NCI-H748 (cell line): ENCODE measurements at regions not wholly inside any gene's neighbourhood (a gene's known extent, or its start where the extent isn't known, plus 50 kb on each side); places are given as distances from the start of the nearest gene placed in this dataset.

Experiments
- DNase-seq: peaks from one replicate; lab custom pipeline; 2025; ENCODE audit not compliant: unreplicated experiment; lab: John Stamatoyannopoulos, UW

DNA sequence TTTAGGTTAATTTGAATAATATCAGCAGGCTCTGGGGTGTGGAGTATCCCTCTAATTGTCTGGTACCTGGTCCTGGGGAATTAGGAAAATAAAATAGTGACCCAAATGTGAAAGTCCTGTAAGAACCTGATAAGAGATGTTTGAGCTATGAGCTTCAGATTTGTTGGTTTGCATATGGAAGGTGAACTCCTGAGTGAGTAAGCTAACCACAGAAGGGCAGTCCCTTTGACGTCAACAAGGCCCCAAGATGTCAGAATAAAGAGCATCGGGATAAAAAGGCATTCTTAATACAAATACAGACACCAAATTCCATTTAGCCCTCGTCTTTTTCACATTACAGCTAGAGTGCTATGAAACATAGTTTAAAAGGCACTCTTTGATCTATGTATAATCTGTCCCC is 1366.3 kb upstream of the TMEFF2 start:
- no peak for DNase-seq

GRCh38 chr2:193556766-193557470 is 1362.2 kb upstream of the TMEFF2 start:
- peak; percentile 16 for DNase-seq

DNA sequence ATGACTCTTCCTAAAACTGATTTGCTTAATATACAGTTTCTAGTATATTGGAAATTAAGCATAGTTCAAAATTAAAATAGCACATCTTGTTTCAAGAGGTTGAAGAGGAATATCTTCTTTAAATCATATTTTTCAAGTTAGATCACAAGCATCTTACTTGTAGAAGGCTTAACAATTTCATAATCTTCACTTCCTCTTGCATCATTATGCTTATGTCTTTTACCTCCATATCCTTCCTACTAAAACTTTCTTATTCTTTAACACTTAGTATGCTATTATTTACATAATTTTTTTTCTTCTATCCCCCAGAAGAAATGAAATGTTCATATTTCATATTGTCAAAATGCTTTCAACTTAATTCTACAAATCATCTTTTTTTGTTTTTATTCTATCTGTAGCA is 1354.9 kb upstream of the TMEFF2 start:
- no peak for DNase-seq

GRCh38 chr2:193542762-193543161 is 1348.0 kb upstream of the TMEFF2 start:
- peak; percentile 88 for DNase-seq

DNA sequence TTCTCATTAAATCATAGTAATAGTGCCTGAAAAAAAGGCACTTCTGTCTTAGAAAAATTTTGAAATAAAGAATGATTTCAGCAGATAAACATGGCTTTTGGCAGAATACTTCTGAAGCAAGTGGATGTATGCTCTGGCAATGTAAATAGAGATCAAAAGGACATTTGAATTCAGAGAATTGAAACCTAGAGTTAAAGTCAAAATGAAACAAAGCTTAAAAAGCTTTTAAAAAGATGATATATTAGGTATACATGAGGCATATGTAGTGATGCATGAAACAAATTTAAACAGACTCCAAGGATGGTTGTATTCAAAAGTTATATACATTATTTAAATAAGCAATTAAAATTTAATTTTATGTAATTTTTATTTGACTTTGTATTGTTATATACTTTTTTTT is 1344.5 kb upstream of the TMEFF2 start:
- no peak for DNase-seq

- no peak for DNase-seq
These were observed 1343.3 kb upstream of the TMEFF2 start for GRCh38 chr2:193538061-193538460.

DNA sequence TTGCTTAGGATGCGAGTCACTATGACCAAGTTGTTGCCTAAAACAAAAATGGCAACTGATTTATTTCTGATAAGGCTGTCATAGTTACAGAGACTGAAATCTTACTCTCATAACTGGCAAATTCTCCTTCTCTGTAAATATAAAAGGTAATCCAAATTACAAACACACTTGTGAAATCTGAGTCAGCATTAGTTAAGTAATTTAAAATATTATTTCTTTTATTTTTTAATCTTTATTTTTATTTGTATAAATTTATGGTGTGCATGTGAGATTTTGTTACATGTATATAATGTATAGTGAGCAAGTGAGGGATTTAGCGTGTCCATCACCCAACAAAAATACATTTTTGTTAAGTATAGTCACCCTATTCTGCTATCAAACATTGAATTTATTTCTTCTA is 1342.8 kb upstream of the TMEFF2 start:
- no peak for DNase-seq

GRCh38 chr2:193528458-193528857 is 1333.7 kb upstream of the TMEFF2 start:
- no peak for DNase-seq

- DNase-seq, result no peak
These were observed 1332.4 kb upstream of the TMEFF2 start for GRCh38 chr2:193527146-193527545.

- no peak for DNase-seq
These were observed 1328.9 kb upstream of the TMEFF2 start for GRCh38 chr2:193523662-193524061.

DNA sequence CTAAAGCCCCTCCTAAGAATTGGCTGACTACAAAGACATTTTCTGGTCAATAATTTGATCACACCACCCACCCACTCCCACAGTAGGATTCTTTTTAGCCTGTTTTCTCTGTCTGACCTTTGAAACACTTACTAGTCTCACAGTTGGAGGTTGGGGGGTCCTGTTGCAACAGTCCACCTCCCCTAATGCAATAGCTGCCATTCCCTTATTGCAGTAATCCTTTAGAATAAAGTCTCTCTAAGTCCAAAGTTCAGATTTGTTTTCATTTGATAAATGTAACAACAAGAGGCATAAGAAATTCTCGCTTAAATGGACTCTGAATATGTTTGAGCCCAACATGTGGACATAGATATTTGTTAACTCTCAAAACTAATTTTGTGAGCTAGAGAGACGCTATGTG is 1326.8 kb upstream of the TMEFF2 start:
- DNase-seq, result no peak

DNA sequence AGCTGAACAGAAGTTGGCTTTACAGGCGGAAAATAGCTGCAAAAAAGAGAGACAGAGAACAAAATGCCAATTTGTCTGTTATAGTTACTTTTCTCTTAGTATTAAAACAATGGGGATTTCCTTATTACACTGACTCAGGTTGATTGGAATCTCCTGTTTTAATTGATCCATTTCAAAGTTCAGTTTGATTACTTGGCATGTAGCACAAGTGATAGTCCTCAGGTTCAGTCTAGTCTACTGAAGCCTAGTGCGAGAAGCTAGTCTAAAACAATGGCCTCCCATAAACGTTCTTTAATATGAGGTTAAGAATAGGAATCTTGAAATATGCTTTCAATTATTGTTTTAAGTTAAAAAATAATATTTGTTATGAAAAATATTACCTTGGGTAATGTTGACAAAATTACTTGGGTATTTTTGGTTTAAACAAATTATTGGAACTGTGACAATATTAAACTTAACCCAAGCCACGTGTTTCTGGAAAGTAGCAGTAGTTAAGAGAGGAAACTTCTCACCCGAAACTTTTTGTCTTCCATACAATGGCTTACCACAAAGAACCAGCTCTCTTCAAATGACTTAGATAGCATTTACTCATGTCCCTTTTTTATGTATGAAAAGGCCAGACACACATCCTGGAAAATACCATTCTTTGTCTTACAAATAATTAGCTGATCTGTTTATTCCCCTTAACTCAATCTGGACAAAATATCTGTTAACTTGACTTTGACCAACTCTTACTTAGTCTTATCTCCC is 1326.2 kb upstream of the TMEFF2 start:
- DNase-seq, result no peak

GRCh38 chr2:193518041-193518817 is 1323.5 kb upstream of the TMEFF2 start:
- no peak for DNase-seq

DNA sequence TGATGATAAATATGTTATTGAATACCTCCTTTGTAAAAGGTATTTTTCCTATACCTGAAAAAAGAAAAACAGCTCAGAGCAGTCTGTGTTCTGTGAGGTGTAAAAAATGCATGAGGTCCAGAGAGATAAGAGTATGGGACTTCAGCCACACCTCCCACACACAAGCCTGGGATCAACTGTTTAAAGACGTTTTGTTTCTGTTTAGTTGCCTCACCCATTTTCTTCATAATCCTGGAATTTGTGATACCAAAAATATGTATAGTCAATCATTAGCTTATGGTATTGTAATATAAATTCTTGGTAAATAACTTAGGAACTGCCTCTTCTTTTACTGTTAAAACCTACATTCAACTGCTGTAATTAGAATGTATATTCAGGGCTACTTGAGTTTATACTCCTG is 1322.9 kb upstream of the TMEFF2 start:
- no peak for DNase-seq

- no peak for DNase-seq
These were observed 1311.3 kb upstream of the TMEFF2 start for GRCh38 chr2:193506035-193506434.

DNA sequence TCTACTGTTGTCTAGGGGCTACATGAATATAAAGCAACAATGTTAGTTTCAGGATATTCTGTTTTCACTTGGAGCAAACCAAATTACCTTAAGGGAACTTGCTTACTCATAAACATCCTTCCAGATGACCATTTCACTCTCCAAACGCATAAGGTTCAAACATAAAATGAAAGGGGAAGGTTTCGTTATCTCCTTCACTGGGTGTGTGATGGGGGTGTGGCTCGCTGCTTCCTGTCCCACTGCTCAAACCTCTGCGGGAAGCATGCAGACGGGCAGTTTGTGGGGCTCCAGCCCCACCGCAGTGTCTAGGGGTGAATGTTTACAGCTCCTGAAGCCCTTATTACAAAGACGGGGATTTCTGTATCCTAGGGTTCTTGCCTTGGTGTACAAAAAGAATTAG is 1310.9 kb upstream of the TMEFF2 start:
- DNase-seq, result no peak

DNA sequence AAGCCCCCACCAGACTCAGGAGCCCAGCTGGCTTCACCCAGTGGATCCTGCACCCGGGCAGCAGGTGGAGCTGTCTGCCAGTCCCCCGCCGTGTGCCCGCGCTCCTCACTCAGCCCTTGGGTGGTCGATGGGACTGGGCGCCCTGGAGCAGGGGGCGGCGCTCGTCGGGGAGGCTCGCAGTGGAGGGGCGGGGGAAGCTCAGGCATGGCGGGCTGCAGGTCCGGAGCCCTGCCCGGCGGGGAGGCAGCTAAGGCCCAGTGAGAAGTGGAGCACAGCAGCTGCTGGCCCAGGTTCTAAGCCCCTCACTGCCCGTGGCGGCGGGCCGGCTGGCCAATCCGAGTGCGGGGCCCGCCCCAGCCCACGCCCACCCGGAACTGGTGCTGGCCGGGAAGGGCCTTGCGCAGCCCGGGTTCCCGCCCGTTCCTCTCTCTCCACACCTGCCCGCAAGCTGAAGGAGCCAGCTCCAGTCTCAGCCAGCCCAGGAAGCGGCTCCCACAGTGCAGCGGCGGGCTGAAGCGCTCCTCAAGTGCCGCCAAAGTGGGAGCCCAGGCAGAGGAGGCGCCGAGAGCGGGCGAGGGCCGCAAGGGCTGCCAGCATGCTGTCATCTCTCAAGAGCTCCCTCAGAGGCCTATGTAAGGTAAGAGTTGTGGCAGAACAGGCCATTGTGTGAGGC is 1307.8 kb upstream of the TMEFF2 start:
- DNase-seq, result no peak

GRCh38 chr2:193496786-193497185 is 1302.1 kb upstream of the TMEFF2 start:
- DNase-seq, result no peak

DNA sequence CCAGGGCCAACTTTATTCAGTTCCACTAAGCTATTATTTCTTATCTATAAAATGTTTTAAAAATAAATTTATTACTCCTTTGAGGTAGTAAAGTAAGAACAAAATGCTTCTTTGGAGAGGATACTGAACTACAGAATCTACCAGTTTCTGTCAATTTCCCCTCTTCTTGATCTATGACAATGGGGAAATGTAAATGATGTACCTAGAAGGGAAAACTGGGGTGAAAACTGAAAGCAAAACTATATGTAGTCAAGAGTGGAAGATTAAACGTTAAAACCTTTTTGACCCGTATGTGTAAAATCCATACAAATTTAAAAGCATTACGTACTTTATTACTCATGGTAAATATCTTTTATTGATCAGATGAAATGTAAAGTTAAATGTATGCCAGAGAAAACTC is 1287.8 kb upstream of the TMEFF2 start:
- no peak for DNase-seq

DNA sequence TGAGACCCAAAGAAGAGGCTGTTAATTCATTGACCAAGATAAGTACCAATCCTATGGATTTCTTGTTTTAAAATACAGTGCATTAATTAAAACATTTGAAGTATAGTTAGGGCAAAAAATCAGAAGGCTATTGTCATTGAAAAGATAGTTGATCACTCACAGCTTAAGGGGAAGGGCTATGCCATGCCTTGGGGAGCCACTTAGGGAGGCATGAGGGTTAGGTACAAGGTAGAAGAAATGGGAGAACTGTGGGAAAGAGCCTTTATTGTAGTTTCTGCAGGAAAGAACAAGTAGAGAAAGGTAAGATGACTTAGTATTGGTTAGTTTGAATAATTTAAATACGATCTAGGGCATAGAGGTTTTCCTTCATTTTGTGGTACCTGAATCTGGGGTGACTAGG is 1285.5 kb upstream of the TMEFF2 start:
- no peak for DNase-seq

DNA sequence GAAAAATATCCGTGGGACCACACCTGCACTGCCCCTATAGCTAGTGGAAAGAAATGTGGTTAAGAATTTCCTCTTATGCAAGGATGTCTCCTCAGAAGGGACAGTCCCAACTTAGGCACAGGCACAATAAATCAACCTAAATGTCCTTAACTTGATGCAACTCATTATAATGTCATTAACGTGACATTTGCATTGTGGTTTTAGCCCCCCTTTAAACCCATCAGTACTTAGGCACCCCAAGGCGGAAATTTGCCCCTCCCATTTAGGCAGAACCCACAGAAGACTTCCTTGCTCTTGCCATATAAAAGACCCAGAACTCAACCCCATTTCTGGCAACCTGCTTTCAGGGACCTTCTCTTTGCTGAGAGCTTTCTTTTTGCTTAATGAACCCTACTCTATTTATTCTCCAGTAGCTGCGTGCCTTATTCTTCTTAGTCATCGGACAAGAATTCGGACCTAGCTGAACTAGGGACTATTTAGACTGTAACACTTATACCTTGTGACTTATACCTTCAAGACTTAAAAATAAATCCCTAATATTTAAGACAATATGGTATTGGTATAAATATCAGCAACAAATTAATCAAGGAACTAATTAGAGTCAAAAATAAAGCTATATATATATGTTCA is 1281.6 kb upstream of the TMEFF2 start:
- no peak for DNase-seq
